ENCODE measurements at regions not wholly inside any gene's neighbourhood (a gene's known extent, or its start where the extent isn't known, plus 50 kb on each side); places are given as distances from the start of the nearest gene placed in this dataset.

GRCh38 chr2:226461981-226462380, 337.6 kb downstream of the IRS1 start:
- TF ChIP-seq CTCF (conservative IDR thresholded peaks at IDR 0.05; ENCODE audit: low read depth, low read length), result no peak
- no peak for TF ChIP-seq EZH2 (IDR thresholded peaks at IDR 0.05; ENCODE audit: borderline replicate concordance, low read depth, low read length, poor library complexity, severe bottlenecking)

Measured in A673 (cell line).